Esophagus squamous epithelium (tissue), 5 donors: ENCODE measurements at regions not wholly inside any gene's neighbourhood (a gene's known extent, or its start where the extent isn't known, plus 50 kb on each side); places are given as distances from the start of the nearest gene placed in this dataset.

Experiments used
- DNase-seq: peaks from one replicate; lab custom pipeline; 2025; lab: John Stamatoyannopoulos, UW
- H3K27ac ChIP-seq, 4 donors: fragments of 200-600 bp; sonication (generic); one replicate each; pipeline ENCODE4 v1.5.1; 2016 to 2019; ENCODE audit warnings: mild to moderate bottlenecking in 1 of 4
- H3K27me3 ChIP-seq, 4 donors: fragments of 200-600 bp; sonication (generic); 1 replicate in 3 of 4; 2 replicates in 1 of 4; pipeline versions ENCODE4 v1.5.1 to v1.6.0; 2017 to 2021; ENCODE audit warnings: antibody characterized with exemption in 1 of 4
- H3K36me3 ChIP-seq, 3 donors: fragments of 200-600 bp; sonication (generic); one replicate each; pipeline ENCODE4 v1.5.1; 2016 to 2019
- H3K4me1 ChIP-seq, 3 donors: fragments of 200-600 bp; sonication (generic); one replicate each; pipeline ENCODE4 v1.5.1; 2017 to 2019
- H3K4me3 ChIP-seq, 4 donors: fragments of 200-600 bp; sonication (generic); 1 replicate in 3 of 4; 2 replicates in 1 of 4; pipeline ENCODE4 v1.5.1; 2016 to 2019; ENCODE audit warnings: mild to moderate bottlenecking in 2 of 4, moderate library complexity in 1 of 4
- H3K9me3 ChIP-seq, 3 donors: fragments of 200-600 bp; sonication (generic); one replicate each; pipeline ENCODE4 v1.5.1; 2016 to 2019
- CTCF ChIP-seq, 6 experiments: fragments of 450-650 bp in 4 of 6; fragments of 200-600 bp in 2 of 6; sonication (generic) in 2 of 6; IDR thresholded peaks; one replicate each; pipeline ENCODE4 v1.5.1; 2016 to 2019; ENCODE audit warnings: antibody characterized with exemption in 6 of 6, mild to moderate bottlenecking in 4 of 6, moderate library complexity in 4 of 6
- POLR2A ChIP-seq, 4 donors: fragments of 450-650 bp; IDR thresholded peaks; one replicate each; pipeline ENCODE4 v1.6.1; 2017; ENCODE audit warnings: antibody characterized with exemption in 4 of 4, mild to moderate bottlenecking in 4 of 4, moderate library complexity in 3 of 4
- WGBS, 2 donors: methylation state at CpG; one replicate each; pipeline ENCODE4 v1.1.5; 2018; 5-methylcytosine and 5-hydroxymethylcytosine counted together
- intact Hi-C: fragments of 100-400 bp; cut with DNase I; formaldehyde crosslinking; loops from one replicate; pipeline ENCODE4 v1.15.0; 2022
- donor health status: DM: yes; HTN: yes; CAD: no.

DNA sequence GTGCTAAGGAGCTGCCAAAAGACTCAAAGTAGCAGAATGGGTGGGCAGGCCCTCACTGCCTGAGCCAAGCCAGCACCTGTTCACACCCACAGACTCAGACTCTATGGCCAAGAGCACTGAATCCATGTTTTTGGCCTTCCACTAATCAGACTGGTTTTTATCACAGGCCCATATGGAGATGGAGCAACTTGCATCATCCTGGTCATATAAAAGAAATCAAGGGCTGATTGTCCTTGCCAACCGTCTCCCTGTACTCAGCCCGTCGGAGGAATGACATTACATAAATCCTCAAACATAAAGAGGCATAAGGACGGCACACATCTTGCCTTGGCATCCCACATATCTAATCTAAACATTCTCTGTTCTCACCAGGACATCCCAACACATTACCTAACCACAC, 66.7 kb downstream of the MARCHF4 start:
- no peak for TF ChIP-seq POLR2A (IDR thresholded peaks at IDR 0.05)
- no peak for TF ChIP-seq CTCF (IDR thresholded peaks at IDR 0.05)
- 22 to 50% methylated on average over 4 of the region's 4 CpGs for WGBS, 2 donors
- no peak for DNase-seq
- Histone ChIP-seq H3K4me3 (no peak overlapping the region), H3K9me3 (no peaks in the 10 kb centered on the region), H3K27ac (no peak overlapping the region), H3K27me3 (peaks cover 0 to 9% (median 0%) of the 10 kb centered on the region in 4 donors), H3K4me1 (no peaks in the 10 kb centered on the region), H3K36me3 (no peaks in the 10 kb centered on the region)
- intact Hi-C loops = no loop called here

DNA sequence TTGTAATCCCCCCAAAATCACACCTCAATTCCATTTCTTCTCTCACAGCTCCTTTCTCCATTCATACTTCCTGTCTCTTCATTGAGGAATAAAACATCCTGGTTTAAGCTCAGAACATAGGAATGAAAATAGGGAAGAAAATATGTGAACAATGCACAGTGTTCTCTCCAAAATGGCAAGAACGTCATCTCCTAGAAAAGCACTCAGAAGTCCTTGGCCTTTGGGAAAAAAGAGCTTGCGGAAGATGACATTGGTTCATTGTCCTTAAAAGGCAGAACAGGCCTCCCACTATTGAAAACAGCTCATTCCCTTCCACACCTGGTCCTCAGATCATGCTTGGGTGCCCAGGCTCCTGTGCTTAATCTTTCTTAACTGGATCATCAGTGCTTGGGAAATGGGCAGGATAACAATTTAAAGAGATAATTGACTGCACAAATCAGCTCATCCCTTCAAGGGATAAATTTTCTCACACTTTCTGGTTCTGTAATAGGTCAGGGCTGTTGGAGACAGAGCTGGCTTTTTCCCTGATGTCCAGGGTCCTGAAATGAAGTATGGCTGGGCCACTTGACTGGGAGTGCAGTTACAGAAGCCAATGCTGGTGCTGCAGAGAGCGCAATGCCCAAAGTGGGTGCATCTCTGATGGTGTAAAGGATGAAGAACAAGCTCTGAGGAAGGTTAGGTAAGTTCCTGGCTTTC, 69.2 kb downstream of the MARCHF4 start:
- no peaks in the 10 kb centered on the region for H3K9me3 ChIP-seq
- H3K27ac ChIP-seq = no peak overlapping the region
- no peaks in the 10 kb centered on the region for H3K4me1 ChIP-seq
- 89 to 97% methylated on average over 2 to 3 of the region's 3 CpGs for WGBS, 2 donors
- no peak for DNase-seq
- no peak overlapping the region for H3K4me3 ChIP-seq
- intact Hi-C loops = no loop called here
- H3K36me3 ChIP-seq = no peaks in the 10 kb centered on the region
- H3K27me3 ChIP-seq = peaks cover 0 to 15% (median 0%) of the 10 kb centered on the region in 4 donors
- TF ChIP-seq POLR2A (IDR thresholded peaks at IDR 0.05) (no peak), CTCF (IDR thresholded peaks at IDR 0.05) (no peak)

GRCh38 chr2:216300906-216301305, 71.4 kb downstream of the MARCHF4 start:
- H3K27me3 ChIP-seq = peaks cover 0 to 15% (median 0%) of the 10 kb centered on the region in 4 donors
- no peak for TF ChIP-seq POLR2A (IDR thresholded peaks at IDR 0.05)
- no peak for TF ChIP-seq CTCF (IDR thresholded peaks at IDR 0.05)

GRCh38 chr2:216299588-216299987, 72.7 kb downstream of the MARCHF4 start:
- DNase-seq = no peak
- intact Hi-C loops = no loop called here
- 33 to 58% methylated on average over 1 of the region's 1 CpG for WGBS, 2 donors
- TF ChIP-seq POLR2A (IDR thresholded peaks at IDR 0.05) (no peak), CTCF (IDR thresholded peaks at IDR 0.05) (no peak)
- no peak overlapping the region for H3K4me3 ChIP-seq
- peaks cover 0 to 21% (median 0%) of the 10 kb centered on the region in 3 donors for H3K4me1 ChIP-seq
- H3K36me3 ChIP-seq = no peaks in the 10 kb centered on the region
- H3K9me3 ChIP-seq = no peaks in the 10 kb centered on the region
- H3K27me3 ChIP-seq = peaks cover 0 to 15% (median 0%) of the 10 kb centered on the region in 4 donors
- no peak overlapping the region for H3K27ac ChIP-seq

More at GRCh38 chr2:216300906-216301305, 71.4 kb downstream of the MARCHF4 start:
- Histone ChIP-seq H3K27ac (no peak overlapping the region), H3K9me3 (no peaks in the 10 kb centered on the region), H3K4me3 (no peak overlapping the region), H3K36me3 (no peaks in the 10 kb centered on the region), H3K4me1 (peaks cover 0 to 12% (median 0%) of the 10 kb centered on the region in 3 donors)
- intact Hi-C loops = no loop called here
- WGBS, 2 donors = 69 to 85% methylated on average over 2 of the region's 2 CpGs
- DNase-seq = no peak

DNA sequence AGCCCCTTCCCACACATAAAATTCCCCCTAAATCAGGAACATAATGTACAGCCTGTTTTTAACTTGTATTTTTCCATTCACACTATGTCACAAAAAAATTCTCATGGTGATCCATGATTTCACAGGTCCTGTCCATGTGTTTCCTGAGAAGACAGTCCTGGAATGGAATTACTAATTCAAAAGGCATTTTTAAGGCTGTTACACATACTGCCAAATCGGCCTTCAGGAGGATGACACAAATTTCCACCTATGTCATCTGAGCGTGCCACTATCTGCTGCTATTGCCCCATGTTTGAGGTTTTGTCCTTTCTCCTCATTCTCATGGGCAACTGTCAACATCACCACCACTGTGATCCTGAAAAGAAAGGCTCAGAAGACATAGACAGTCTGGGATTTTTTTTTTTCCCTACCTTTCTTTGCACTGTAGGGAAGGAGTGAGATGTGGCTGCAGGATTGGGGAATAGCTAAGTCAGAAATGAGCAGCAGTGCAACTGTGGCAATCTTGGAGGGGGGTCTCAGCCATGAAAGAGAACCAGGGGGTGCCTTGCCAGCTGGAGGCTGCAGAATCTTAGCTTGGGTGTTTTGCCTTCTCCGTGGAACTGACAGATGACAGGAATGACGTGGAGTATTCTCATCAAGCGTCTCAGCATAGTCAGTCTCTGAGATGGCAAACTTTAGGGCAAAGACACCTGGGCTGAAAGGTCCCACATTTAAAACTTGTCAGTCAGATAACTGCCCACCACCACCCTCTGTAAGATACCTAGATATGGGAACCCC, 73.4 kb downstream of the MARCHF4 start:
- Histone ChIP-seq H3K4me1 (peaks cover 0 to 27% (median 2%) of the 10 kb centered on the region in 3 donors), H3K36me3 (no peaks in the 10 kb centered on the region), H3K9me3 (no peaks in the 10 kb centered on the region), H3K27me3 (peaks cover 0 to 15% (median 0%) of the 10 kb centered on the region in 4 donors), H3K4me3 (no peak overlapping the region), H3K27ac (no peak overlapping the region)
- 78 to 79% methylated on average over 5 of the region's 5 CpGs for WGBS, 2 donors
- intact Hi-C loops = no loop called here
- no peak for DNase-seq
- no peak for TF ChIP-seq CTCF (IDR thresholded peaks at IDR 0.05)
- TF ChIP-seq POLR2A (IDR thresholded peaks at IDR 0.05) = no peak
